Activated CD8-positive, alpha-beta memory T cell treated with anti-CD3 and anti-CD28 coated beads, Interleukin-2, amount 10 ng/mL, durations not matched to agents 7 days and 5 days (primary cell): ENCODE measurements at regions not wholly inside any gene's neighbourhood (a gene's known extent, or its start where the extent isn't known, plus 50 kb on each side); places are given as distances from the start of the nearest gene placed in this dataset.

Experiments used
- ATAC-seq: fragments of 150-1000 bp; cut with Tn5 transposase; one replicate; pipeline ENCODE4 v1.10.0; 2021; ENCODE audit warnings: moderate library complexity
- CTCF ChIA-PET: fragments of 350-600 bp; sonication (Branson Sonifier 250); formaldehyde crosslinking; loops from one replicate; lab custom pipeline; 2021; ENCODE audit warnings: antibody characterized with exemption; lab: Charles Lee
- DNase-seq: peaks from one replicate; pipeline ENCODE4 v3.0.0-alpha.2; 2020
- H3K27ac Mint-ChIP-seq: one replicate; pipeline ENCODE4 v1.8.0; 2021; ENCODE audit warnings: mild to moderate bottlenecking, mixed read lengths
- H3K27me3 Mint-ChIP-seq: one replicate; pipeline ENCODE4 v1.8.0; 2021; ENCODE audit warnings: mixed read lengths
- H3K36me3 Mint-ChIP-seq: one replicate; pipeline ENCODE4 v1.8.0; 2021; ENCODE audit warnings: mild to moderate bottlenecking, mixed read lengths
- H3K4me1 Mint-ChIP-seq: one replicate; pipeline ENCODE4 v1.8.0; 2021; ENCODE audit warnings: mixed read lengths
- H3K4me3 Mint-ChIP-seq: one replicate; pipeline ENCODE4 v1.8.0; 2021; ENCODE audit warnings: mild to moderate bottlenecking, moderate library complexity, mixed read lengths
- H3K9me3 Mint-ChIP-seq: one replicate; pipeline ENCODE4 v1.8.0; 2022; ENCODE audit warnings: low read depth, mixed read lengths

GRCh38 chr13:50522506-50522905 is 321.0 kb downstream of the DLEU7 start:
- ATAC-seq (no peak), DNase-seq (no peak)
- H3K36me3 Mint-ChIP-seq: no peaks in the 10 kb centered on the region
- peaks cover 16% of the 10 kb centered on the region for H3K4me1 Mint-ChIP-seq
- no peak overlapping the region for H3K4me3 Mint-ChIP-seq
- no peaks in the 10 kb centered on the region for H3K9me3 Mint-ChIP-seq
- CTCF ChIA-PET: no interaction called here
- no peaks in the 10 kb centered on the region for H3K27me3 Mint-ChIP-seq
- no peak overlapping the region for H3K27ac Mint-ChIP-seq

- no peaks in the 10 kb centered on the region for H3K27me3 Mint-ChIP-seq
- H3K4me1 Mint-ChIP-seq: peaks cover 22% of the 10 kb centered on the region
- no peak for ATAC-seq
Measured at GRCh38 chr13:50523307-50523706, 320.2 kb downstream of the DLEU7 start.

GRCh38 chr13:50524560-50524959 is 318.9 kb downstream of the DLEU7 start:
- Mint-ChIP-seq H3K9me3 (no peaks in the 10 kb centered on the region), H3K36me3 (no peaks in the 10 kb centered on the region), H3K27ac (no peak overlapping the region), H3K4me1 (peaks cover 26% of the 10 kb centered on the region), H3K4me3 (no peak overlapping the region), H3K27me3 (no peaks in the 10 kb centered on the region)
- CTCF ChIA-PET: no interaction called here
- no peak for ATAC-seq
- no peak for DNase-seq

More at GRCh38 chr13:50523307-50523706, 320.2 kb downstream of the DLEU7 start:
- CTCF ChIA-PET: no interaction called here
- no peak overlapping the region for H3K27ac Mint-ChIP-seq
- DNase-seq: no peak
- H3K9me3 Mint-ChIP-seq: no peaks in the 10 kb centered on the region
- H3K4me3 Mint-ChIP-seq: no peak overlapping the region
- no peaks in the 10 kb centered on the region for H3K36me3 Mint-ChIP-seq

- no peak overlapping the region for H3K27ac Mint-ChIP-seq
- H3K4me1 Mint-ChIP-seq: peaks cover 29% of the 10 kb centered on the region
- H3K4me3 Mint-ChIP-seq: no peak overlapping the region
- H3K36me3 Mint-ChIP-seq: no peaks in the 10 kb centered on the region
- DNase-seq (no peak), ATAC-seq (no peak)
- no peaks in the 10 kb centered on the region for H3K27me3 Mint-ChIP-seq
- H3K9me3 Mint-ChIP-seq: no peaks in the 10 kb centered on the region
- CTCF ChIA-PET: interaction anchor here (1.5 kb wide), 1 partner anchor 14 kb away, joined by 9 read pairs; no protein-coding TSS in a partner anchor
Measured at GRCh38 chr13:50526661-50527071, 316.8 kb downstream of the DLEU7 start.

- Mint-ChIP-seq H3K4me3 (no peak overlapping the region), H3K27me3 (no peaks in the 10 kb centered on the region), H3K9me3 (no peaks in the 10 kb centered on the region), H3K4me1 (peaks cover 29% of the 10 kb centered on the region), H3K27ac (no peak overlapping the region), H3K36me3 (no peaks in the 10 kb centered on the region)
- DNase-seq (no peak), ATAC-seq (no peak)
- CTCF ChIA-PET: interaction anchor here (1.5 kb wide), 1 partner anchor 14 kb away, joined by 9 read pairs; no protein-coding TSS in a partner anchor
Measured at GRCh38 chr13:50527188-50527587, 316.3 kb downstream of the DLEU7 start.

- CTCF ChIA-PET: no interaction called here
- H3K27me3 Mint-ChIP-seq: no peaks in the 10 kb centered on the region
- peaks cover 29% of the 10 kb centered on the region for H3K4me1 Mint-ChIP-seq
- H3K4me3 Mint-ChIP-seq: no peak overlapping the region
- H3K27ac Mint-ChIP-seq: no peak overlapping the region
- DNase-seq: no peak
- no peaks in the 10 kb centered on the region for H3K36me3 Mint-ChIP-seq
- ATAC-seq: no peak
- H3K9me3 Mint-ChIP-seq: no peaks in the 10 kb centered on the region
Measured at GRCh38 chr13:50527612-50528509, 315.6 kb downstream of the DLEU7 start.

- Mint-ChIP-seq H3K9me3 (peaks cover 3% of the 10 kb centered on the region), H3K36me3 (peaks cover 3% of the 10 kb centered on the region), H3K4me1 (peaks cover 29% of the 10 kb centered on the region), H3K4me3 (no peak overlapping the region), H3K27ac (no peak overlapping the region), H3K27me3 (peaks cover 4% of the 10 kb centered on the region)
- DNase-seq: peak; percentile 47
- ATAC-seq: peak; percentile 88
- CTCF ChIA-PET: interaction anchor here (1.0 to 1.4 kb wide), 2 partner anchors 383 to 553 kb away, joined by 3 to 5 read pairs; no protein-coding TSS in a partner anchor
Measured at GRCh38 chr13:50529154-50529882, 314.2 kb downstream of the DLEU7 start.

GRCh38 chr13:50531917-50532899 is 311.3 kb downstream of the DLEU7 start:
- H3K27me3 Mint-ChIP-seq: peaks cover 4% of the 10 kb centered on the region
- DNase-seq: no peak
- CTCF ChIA-PET: interaction anchor here (1.3 kb wide), 1 partner anchor 269 kb away, joined by 4 read pairs; no protein-coding TSS in a partner anchor
- no peak overlapping the region for H3K4me3 Mint-ChIP-seq
- peaks cover 20% of the 10 kb centered on the region for H3K36me3 Mint-ChIP-seq
- peaks cover 31% of the 10 kb centered on the region for H3K4me1 Mint-ChIP-seq
- H3K27ac Mint-ChIP-seq: no peak overlapping the region
- H3K9me3 Mint-ChIP-seq: peaks cover 23% of the 10 kb centered on the region
- ATAC-seq: no peak

GRCh38 chr13:50535050-50535449 is 308.4 kb downstream of the DLEU7 start:
- peaks cover 4% of the 10 kb centered on the region for H3K27me3 Mint-ChIP-seq
- H3K4me3 Mint-ChIP-seq: no peak overlapping the region
- no peak overlapping the region for H3K27ac Mint-ChIP-seq
- H3K4me1 Mint-ChIP-seq: peaks cover 8% of the 10 kb centered on the region
- DNase-seq (no peak), ATAC-seq (no peak)
- peaks cover 27% of the 10 kb centered on the region for H3K9me3 Mint-ChIP-seq
- CTCF ChIA-PET: no interaction called here
- H3K36me3 Mint-ChIP-seq: peaks cover 27% of the 10 kb centered on the region

- Mint-ChIP-seq H3K9me3 (peaks cover 27% of the 10 kb centered on the region), H3K27ac (no peak overlapping the region)
- ATAC-seq: no peak
Measured at GRCh38 chr13:50537029-50537428, 306.5 kb downstream of the DLEU7 start.

GRCh38 chr13:50539791-50540530 is 303.5 kb downstream of the DLEU7 start:
- peaks cover 21% of the 10 kb centered on the region for H3K36me3 Mint-ChIP-seq
- H3K27me3 Mint-ChIP-seq: peaks cover 3% of the 10 kb centered on the region
- ATAC-seq: no peak
- CTCF ChIA-PET: no interaction called here
- DNase-seq: no peak
- no peak overlapping the region for H3K27ac Mint-ChIP-seq
- peaks cover 8% of the 10 kb centered on the region for H3K4me1 Mint-ChIP-seq
- H3K9me3 Mint-ChIP-seq: peaks cover 22% of the 10 kb centered on the region
- no peak overlapping the region for H3K4me3 Mint-ChIP-seq

More at GRCh38 chr13:50537029-50537428, 306.5 kb downstream of the DLEU7 start:
- CTCF ChIA-PET: no interaction called here
- Mint-ChIP-seq H3K36me3 (peaks cover 27% of the 10 kb centered on the region), H3K4me1 (peaks cover 8% of the 10 kb centered on the region), H3K4me3 (no peak overlapping the region), H3K27me3 (peaks cover 7% of the 10 kb centered on the region)
- no peak for DNase-seq

GRCh38 chr13:50543141-50543540 is 300.4 kb downstream of the DLEU7 start:
- no peak for DNase-seq
- H3K36me3 Mint-ChIP-seq: peaks cover 5% of the 10 kb centered on the region
- no peak for ATAC-seq
- no peak overlapping the region for H3K27ac Mint-ChIP-seq
- peaks cover 4% of the 10 kb centered on the region for H3K9me3 Mint-ChIP-seq
- no peak overlapping the region for H3K4me3 Mint-ChIP-seq
- H3K27me3 Mint-ChIP-seq: peaks cover 3% of the 10 kb centered on the region
- CTCF ChIA-PET: interaction anchor here (1.0 kb wide), 1 partner anchor 12 kb away, joined by 3 read pairs; no protein-coding TSS in a partner anchor
- H3K4me1 Mint-ChIP-seq: no peaks in the 10 kb centered on the region
